ENCODE measurements at regions not wholly inside any gene's neighbourhood (a gene's known extent, or its start where the extent isn't known, plus 50 kb on each side); places are given as distances from the start of the nearest gene placed in this dataset.
A peak's percentile ranks its signal among the peaks of the same experiment; 100 is the strongest.

GRCh38 chr6:80942911-80943310 lies 809.6 kb downstream of the TENT5A start:
- Mint-ChIP-seq H3K4me3 (no peak overlapping the region), H3K9me3 (peaks cover 2% of the 10 kb centered on the region), H3K36me3 (ENCODE audit: low read depth) (peaks cover 5% of the 10 kb centered on the region; the same call in 1 of the 2 replicates), H3K27ac (no peak overlapping the region), H3K27me3 (ENCODE audit: insufficient read depth) (no peaks in the 10 kb centered on the region), H3K4me1 (ENCODE audit: low read depth) (peaks cover 22% of the 10 kb centered on the region)
- TF ChIP-seq CTCF (IDR thresholded peaks at IDR 0.05), result no peak
- DNase-seq, result no peak

GRCh38 chr6:80940976-80941375 lies 811.5 kb downstream of the TENT5A start:
- no peak for DNase-seq
- TF ChIP-seq CTCF (IDR thresholded peaks at IDR 0.05), result no peak
- peaks cover 7% of the 10 kb centered on the region; the same call in 1 of the 2 replicates for H3K36me3 Mint-ChIP-seq (ENCODE audit: low read depth)
- H3K4me1 Mint-ChIP-seq (ENCODE audit: low read depth), result peaks cover 23% of the 10 kb centered on the region
- no peaks in the 10 kb centered on the region for H3K27me3 Mint-ChIP-seq (ENCODE audit: insufficient read depth)
- peaks cover 4% of the 10 kb centered on the region for H3K9me3 Mint-ChIP-seq
- H3K27ac Mint-ChIP-seq, result no peak overlapping the region
- H3K4me3 Mint-ChIP-seq, result no peak overlapping the region

GRCh38 chr6:80940571-80940970 lies 811.9 kb downstream of the TENT5A start:
- Mint-ChIP-seq H3K27ac (peak overlapping the region; percentile 18; the same call in 1 of the 2 replicates), H3K27me3 (ENCODE audit: insufficient read depth) (no peaks in the 10 kb centered on the region), H3K9me3 (peaks cover 4% of the 10 kb centered on the region), H3K36me3 (ENCODE audit: low read depth) (peaks cover 7% of the 10 kb centered on the region; the same call in 1 of the 2 replicates), H3K4me1 (ENCODE audit: low read depth) (peaks cover 23% of the 10 kb centered on the region), H3K4me3 (no peak overlapping the region)
- TF ChIP-seq CTCF (IDR thresholded peaks at IDR 0.05), result no peak
- no peak for DNase-seq

- Mint-ChIP-seq H3K27ac (no peak overlapping the region), H3K27me3 (ENCODE audit: insufficient read depth) (no peaks in the 10 kb centered on the region)
Measured at GRCh38 chr6:80939898-80940297, 812.6 kb downstream of the TENT5A start.

GRCh38 chr6:80939480-80939879 lies 813.0 kb downstream of the TENT5A start:
- peaks cover 4% of the 10 kb centered on the region for H3K9me3 Mint-ChIP-seq
- no peak overlapping the region for H3K4me3 Mint-ChIP-seq
- H3K27me3 Mint-ChIP-seq (ENCODE audit: insufficient read depth), result no peaks in the 10 kb centered on the region
- peaks cover 23% of the 10 kb centered on the region for H3K4me1 Mint-ChIP-seq (ENCODE audit: low read depth)
- peaks cover 7% of the 10 kb centered on the region; the same call in 1 of the 2 replicates for H3K36me3 Mint-ChIP-seq (ENCODE audit: low read depth)
- no peak for DNase-seq
- TF ChIP-seq CTCF (IDR thresholded peaks at IDR 0.05), result no peak
- H3K27ac Mint-ChIP-seq, result no peak overlapping the region

More at GRCh38 chr6:80939898-80940297, 812.6 kb downstream of the TENT5A start:
- DNase-seq, result no peak
- Mint-ChIP-seq H3K9me3 (peaks cover 4% of the 10 kb centered on the region), H3K36me3 (ENCODE audit: low read depth) (peaks cover 7% of the 10 kb centered on the region; the same call in 1 of the 2 replicates), H3K4me1 (ENCODE audit: low read depth) (peaks cover 23% of the 10 kb centered on the region), H3K4me3 (no peak overlapping the region)
- TF ChIP-seq CTCF (IDR thresholded peaks at IDR 0.05), result no peak

- Mint-ChIP-seq H3K27ac (no peak overlapping the region), H3K9me3 (peaks cover 4% of the 10 kb centered on the region), H3K4me1 (ENCODE audit: low read depth) (peaks cover 25% of the 10 kb centered on the region), H3K36me3 (ENCODE audit: low read depth) (peaks cover 7% of the 10 kb centered on the region; the same call in 1 of the 2 replicates), H3K4me3 (no peak overlapping the region), H3K27me3 (ENCODE audit: insufficient read depth) (no peaks in the 10 kb centered on the region)
- no peak for TF ChIP-seq CTCF (IDR thresholded peaks at IDR 0.05)
- DNase-seq, result no peak
Measured at GRCh38 chr6:80938131-80938530, 814.4 kb downstream of the TENT5A start.
